ENCODE measurements at regions not wholly inside any gene's neighbourhood (a gene's known extent, or its start where the extent isn't known, plus 50 kb on each side); places are given as distances from the start of the nearest gene placed in this dataset.
"Not testable (repeated sequence)": the region's sequence is repeated elsewhere in the genome, so short reads cannot be mapped to it uniquely, and the experiment has no call there.

GRCh38 chr1:206320227-206320626 is 116.9 kb downstream of the SRGAP2 start:
- H3K27ac Mint-ChIP-seq; H3K27me3 Mint-ChIP-seq (ENCODE audit: low read depth); H3K36me3 Mint-ChIP-seq; POLR2A ChIA-PET; DNase-seq (ENCODE audit: low spot score); H3K9me3 Mint-ChIP-seq; CTCF ChIA-PET; H3K4me1 Mint-ChIP-seq; ATAC-seq; H3K4me3 Mint-ChIP-seq: not testable (repeated sequence)

GRCh38 chr1:206326159-206326939 is 123.0 kb downstream of the SRGAP2 start:
- CTCF ChIA-PET: not testable (repeated sequence)

GRCh38 chr1:206331597-206331996 is 128.3 kb downstream of the SRGAP2 start:
- H3K27me3 Mint-ChIP-seq (ENCODE audit: low read depth); DNase-seq (ENCODE audit: low spot score); H3K27ac Mint-ChIP-seq; ATAC-seq; H3K36me3 Mint-ChIP-seq; CTCF ChIA-PET; H3K4me3 Mint-ChIP-seq; H3K9me3 Mint-ChIP-seq; POLR2A ChIA-PET; H3K4me1 Mint-ChIP-seq: not testable (repeated sequence)

More at GRCh38 chr1:206326159-206326939, 123.0 kb downstream of the SRGAP2 start:
- H3K4me3 Mint-ChIP-seq; H3K9me3 Mint-ChIP-seq; H3K4me1 Mint-ChIP-seq; POLR2A ChIA-PET; DNase-seq (ENCODE audit: low spot score); H3K27ac Mint-ChIP-seq; H3K27me3 Mint-ChIP-seq (ENCODE audit: low read depth); H3K36me3 Mint-ChIP-seq: not testable (repeated sequence)
- peak; percentile 46; the same call in 1 of the 2 replicates for ATAC-seq

GRCh38 chr1:206333316-206333715 is 130.0 kb downstream of the SRGAP2 start:
- H3K36me3 Mint-ChIP-seq; H3K9me3 Mint-ChIP-seq; H3K27me3 Mint-ChIP-seq (ENCODE audit: low read depth); H3K4me3 Mint-ChIP-seq; H3K27ac Mint-ChIP-seq; H3K4me1 Mint-ChIP-seq; ATAC-seq; POLR2A ChIA-PET; DNase-seq (ENCODE audit: low spot score); CTCF ChIA-PET: not testable (repeated sequence)

GRCh38 chr1:206333897-206334296 is 130.6 kb downstream of the SRGAP2 start:
- DNase-seq (ENCODE audit: low spot score); H3K9me3 Mint-ChIP-seq; H3K4me3 Mint-ChIP-seq; H3K27ac Mint-ChIP-seq; H3K36me3 Mint-ChIP-seq; H3K27me3 Mint-ChIP-seq (ENCODE audit: low read depth); POLR2A ChIA-PET; ATAC-seq; H3K4me1 Mint-ChIP-seq; CTCF ChIA-PET: not testable (repeated sequence)

GRCh38 chr1:206334481-206334880 is 131.1 kb downstream of the SRGAP2 start:
- CTCF ChIA-PET; H3K4me3 Mint-ChIP-seq; H3K9me3 Mint-ChIP-seq; H3K36me3 Mint-ChIP-seq; POLR2A ChIA-PET; H3K27ac Mint-ChIP-seq; DNase-seq (ENCODE audit: low spot score); ATAC-seq; H3K4me1 Mint-ChIP-seq; H3K27me3 Mint-ChIP-seq (ENCODE audit: low read depth): not testable (repeated sequence)

GRCh38 chr1:206335162-206335561 is 131.8 kb downstream of the SRGAP2 start:
- H3K4me3 Mint-ChIP-seq; CTCF ChIA-PET; POLR2A ChIA-PET; H3K27ac Mint-ChIP-seq; H3K9me3 Mint-ChIP-seq; DNase-seq (ENCODE audit: low spot score); H3K4me1 Mint-ChIP-seq; H3K27me3 Mint-ChIP-seq (ENCODE audit: low read depth); H3K36me3 Mint-ChIP-seq: not testable (repeated sequence)
- peak; percentile 56 for ATAC-seq

- H3K27ac Mint-ChIP-seq; H3K27me3 Mint-ChIP-seq (ENCODE audit: low read depth); H3K9me3 Mint-ChIP-seq; H3K4me3 Mint-ChIP-seq; CTCF ChIA-PET; DNase-seq (ENCODE audit: low spot score); POLR2A ChIA-PET; H3K4me1 Mint-ChIP-seq; H3K36me3 Mint-ChIP-seq: not testable (repeated sequence)
- peak; percentile 51 for ATAC-seq
These were observed 132.8 kb downstream of the SRGAP2 start for GRCh38 chr1:206335875-206336846.

- POLR2A ChIA-PET; H3K27ac Mint-ChIP-seq; H3K9me3 Mint-ChIP-seq; H3K4me1 Mint-ChIP-seq; CTCF ChIA-PET; H3K4me3 Mint-ChIP-seq; H3K36me3 Mint-ChIP-seq; DNase-seq (ENCODE audit: low spot score); H3K27me3 Mint-ChIP-seq (ENCODE audit: low read depth): not testable (repeated sequence)
- ATAC-seq: peak; percentile 82
These were observed 133.3 kb upstream of the IKBKE start for GRCh38 chr1:206337024-206337423.

GRCh38 chr1:206350493-206351275 is 119.6 kb upstream of the IKBKE start:
- H3K9me3 Mint-ChIP-seq; H3K27me3 Mint-ChIP-seq (ENCODE audit: low read depth); CTCF ChIA-PET; ATAC-seq; H3K4me3 Mint-ChIP-seq; H3K4me1 Mint-ChIP-seq; H3K27ac Mint-ChIP-seq; POLR2A ChIA-PET; DNase-seq (ENCODE audit: low spot score); H3K36me3 Mint-ChIP-seq: not testable (repeated sequence)

- H3K27me3 Mint-ChIP-seq (ENCODE audit: low read depth); CTCF ChIA-PET; H3K9me3 Mint-ChIP-seq; H3K4me3 Mint-ChIP-seq; DNase-seq (ENCODE audit: low spot score); POLR2A ChIA-PET; H3K4me1 Mint-ChIP-seq; H3K36me3 Mint-ChIP-seq; H3K27ac Mint-ChIP-seq: not testable (repeated sequence)
- peak; percentile 38 for ATAC-seq
These were observed 118.8 kb upstream of the IKBKE start for GRCh38 chr1:206351276-206352052.
